ENCODE measurements at regions not wholly inside any gene's neighbourhood (a gene's known extent, or its start where the extent isn't known, plus 50 kb on each side); places are given as distances from the start of the nearest gene placed in this dataset.

DNA sequence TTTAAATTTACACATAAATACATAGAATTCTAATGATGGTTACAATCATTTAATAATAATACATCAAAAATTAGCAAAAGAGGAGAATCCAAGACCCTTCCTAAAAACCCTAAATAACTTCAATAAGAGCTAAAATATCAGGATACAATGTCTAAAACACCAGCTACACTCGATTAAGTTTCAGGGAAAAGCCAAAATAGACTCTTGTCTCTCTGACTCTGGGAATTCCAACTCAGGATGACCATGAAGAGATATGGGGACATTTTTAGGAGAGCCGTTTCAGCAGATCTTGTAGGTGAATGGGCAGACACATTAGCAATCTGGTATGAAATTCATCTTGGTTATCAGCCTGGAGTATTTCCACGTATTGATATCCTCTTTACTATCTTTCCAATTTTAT is 193.3 kb upstream of the NR3C1 start:
- no peak for TF ChIP-seq POLR2AphosphoS5 (IDR thresholded peaks at IDR 0.05; ENCODE audit: borderline replicate concordance, low read depth, low read length)
- TF ChIP-seq EZH2 (IDR thresholded peaks at IDR 0.05) = no peak
- TF ChIP-seq FOXP2 (optimal IDR thresholded peaks at IDR 0.05; ENCODE audit: control extremely low read depth, extremely low read length, insufficient read depth) = no peak

Data from SK-N-MC (cell line).